Neuronal stem cell (in vitro differentiated cells): ENCODE measurements at regions not wholly inside any gene's neighbourhood (a gene's known extent, or its start where the extent isn't known, plus 50 kb on each side); places are given as distances from the start of the nearest gene placed in this dataset.

Experiments
- DNase-seq: peaks from one replicate; pipeline ENCODE4 v3.0.0-alpha.2; 2013; ENCODE audit warnings: low spot score
- H2AFZ ChIP-seq: one replicate; pipeline ENCODE4 v1.6.1; 2013; ENCODE audit warnings: mild to moderate bottlenecking, low read length, inconsistent platforms
- H2AK5ac ChIP-seq: 2 replicates; pipeline ENCODE4 v1.6.1; 2013; ENCODE audit warnings: low read depth, mild to moderate bottlenecking, inconsistent platforms, low read length, moderate library complexity, mixed read lengths
- H2BK120ac ChIP-seq: 2 replicates; pipeline ENCODE4 v1.6.1; 2013; ENCODE audit warnings: low read depth, mild to moderate bottlenecking, inconsistent platforms, low read length, moderate library complexity, mixed read lengths
- H2BK12ac ChIP-seq: one replicate; pipeline ENCODE4 v1.6.1; 2013; ENCODE audit warnings: low read length, inconsistent platforms
- H2BK15ac ChIP-seq: 2 replicates; pipeline ENCODE4 v1.6.1; 2013; ENCODE audit warnings: mild to moderate bottlenecking, low read length, inconsistent platforms, mixed read lengths
- H2BK5ac ChIP-seq: one replicate; pipeline ENCODE4 v1.6.1; 2013; ENCODE audit warnings: inconsistent platforms, mild to moderate bottlenecking, low read length, moderate library complexity
- H3K14ac ChIP-seq: one replicate; pipeline ENCODE4 v1.6.1; 2013; ENCODE audit warnings: low read length, inconsistent platforms
- H3K18ac ChIP-seq: 2 replicates; pipeline ENCODE4 v1.6.1; 2013; ENCODE audit warnings: low read length, inconsistent platforms
- H3K23ac ChIP-seq: 2 replicates; pipeline ENCODE4 v1.6.1; 2013; ENCODE audit warnings: low read depth, mild to moderate bottlenecking, mixed read lengths, low read length, inconsistent platforms; ENCODE audit not compliant: poor library complexity
- H3K27ac ChIP-seq: replicated peaks from 3 replicates; pipeline ENCODE4 v1.5.1; 2013; ENCODE audit warnings: low read length, inconsistent platforms
- H3K27me3 ChIP-seq, 3 experiments: 2 replicates each; pipeline ENCODE4 v1.6.1; 2013; ENCODE audit warnings: low read length in 3 of 3, mild to moderate bottlenecking in 2 of 3, inconsistent platforms in 1 of 3, low read depth in 1 of 3, mixed read lengths in 1 of 3, moderate library complexity in 1 of 3; ENCODE audit not compliant: control insufficient read depth in 3 of 3, insufficient read depth in 3 of 3
- H3K36me3 ChIP-seq, 2 donors: replicated peaks in 1 of 2; 2 replicates each; pipeline ENCODE4 v1.6.1; 2013; ENCODE audit warnings: low read length in 2 of 2; ENCODE audit not compliant: control insufficient read depth in 2 of 2, insufficient read depth in 2 of 2
- H3K4ac ChIP-seq: 2 replicates; pipeline ENCODE4 v1.6.1; 2013; ENCODE audit warnings: inconsistent platforms, mild to moderate bottlenecking, low read length, moderate library complexity
- H3K4me1 ChIP-seq, 2 donors: 1 replicate in 1 of 2; 2 replicates in 1 of 2; pipeline ENCODE4 v1.6.1; 2013; ENCODE audit warnings: low read length in 2 of 2, low read depth in 1 of 2; ENCODE audit not compliant: control insufficient read depth in 2 of 2, insufficient read depth in 1 of 2
- H3K4me2 ChIP-seq: one replicate; pipeline ENCODE4 v1.6.1; 2013; ENCODE audit warnings: mild to moderate bottlenecking, low read length, inconsistent platforms; ENCODE audit not compliant: insufficient read depth, poor library complexity, severe bottlenecking
- H3K4me3 ChIP-seq, 2 donors: 2 replicates each; pipeline ENCODE4 v1.5.1; 2013; ENCODE audit warnings: low read length in 2 of 2, mild to moderate bottlenecking in 2 of 2, inconsistent platforms in 1 of 2, moderate library complexity in 1 of 2
- H3K79me1 ChIP-seq: one replicate; pipeline ENCODE4 v1.6.1; 2013; ENCODE audit warnings: low read depth, mild to moderate bottlenecking, inconsistent platforms, low read length, moderate library complexity
- H3K9ac ChIP-seq: one replicate; pipeline ENCODE4 v1.6.1; 2013; ENCODE audit warnings: mild to moderate bottlenecking, low read depth, low read length, inconsistent platforms; ENCODE audit not compliant: poor library complexity
- H3K9me3 ChIP-seq, 2 donors: replicated peaks in 1 of 2; 2 replicates each; pipeline versions ENCODE3 to v1.6.1; 2013; ENCODE audit warnings: low read length in 2 of 2, mild to moderate bottlenecking in 2 of 2, inconsistent platforms in 1 of 2, low read depth in 1 of 2, mixed read lengths in 1 of 2, moderate library complexity in 1 of 2; ENCODE audit not compliant: control insufficient read depth in 2 of 2, insufficient read depth in 1 of 2
- H4K8ac ChIP-seq: one replicate; pipeline ENCODE4 v1.6.1; 2013; ENCODE audit warnings: low read depth, mild to moderate bottlenecking, inconsistent platforms, low read length, moderate library complexity
- H4K91ac ChIP-seq: one replicate; pipeline ENCODE4 v1.6.1; 2013; ENCODE audit warnings: low read length, low read depth, mild to moderate bottlenecking, inconsistent platforms; ENCODE audit not compliant: poor library complexity
- WGBS, 2 donors: extraction: QIAGEN DNeasy Blood & Tissue Kit; methylation state at CpG; one replicate each; pipeline ENCODE4 v1.1.7; 2013; ENCODE audit warnings: missing lambda C conversion rate in 2 of 2, mixed read lengths in 1 of 2; ENCODE audit not compliant: insufficient read length in 2 of 2, insufficient replicate concordance in 1 of 2; ENCODE audit errors: extremely low coverage in 2 of 2; 5-methylcytosine and 5-hydroxymethylcytosine counted together

GRCh38 chr10:84696610-84697009 is 368.2 kb downstream of the CCSER2 start:
- no peaks in the 10 kb centered on the region for H3K27me3 ChIP-seq
- H3K36me3 ChIP-seq, result no peaks in the 10 kb centered on the region
- no CpG with 5 or more reads among the region's 3 CpGs for WGBS, 2 donors
- H3K4me1 ChIP-seq, result peaks cover 0 to 2% of the 10 kb centered on the region in 2 donors
- no peak overlapping the region for H2AFZ ChIP-seq
- no peak overlapping the region for H2BK120ac ChIP-seq
- H4K8ac ChIP-seq, result no peak overlapping the region
- H2BK5ac ChIP-seq, result no peak overlapping the region
- no peak for DNase-seq
- no peak overlapping the region for H3K14ac ChIP-seq
- H2BK12ac ChIP-seq, result no peak overlapping the region
- no peak overlapping the region for H3K4ac ChIP-seq
- no peak overlapping the region for H3K23ac ChIP-seq
- no peak overlapping the region for H3K18ac ChIP-seq
- H3K9me3 ChIP-seq, result peaks cover 2 to 3% of the 10 kb centered on the region in 2 donors
- H2AK5ac ChIP-seq, result no peak overlapping the region
- no peak overlapping the region for H3K4me3 ChIP-seq
- no peak overlapping the region for H3K27ac ChIP-seq
- no peak overlapping the region for H2BK15ac ChIP-seq
- H3K9ac ChIP-seq, result no peak overlapping the region
- no peak overlapping the region for H3K4me2 ChIP-seq
- H4K91ac ChIP-seq, result no peak overlapping the region
- no peaks in the 10 kb centered on the region for H3K79me1 ChIP-seq

GRCh38 chr10:84698989-84699388 is 370.6 kb downstream of the CCSER2 start:
- WGBS, 2 donors, result no CpG with 5 or more reads among the region's 1 CpG

GRCh38 chr10:84700668-84701369 is 372.4 kb downstream of the CCSER2 start:
- Histone ChIP-seq H3K4ac (no peak overlapping the region), H4K8ac (no peak overlapping the region), H3K79me1 (no peaks in the 10 kb centered on the region), H3K27me3 (no peaks in the 10 kb centered on the region), H2AFZ (no peak overlapping the region), H3K4me1 (peaks cover 0 to 4% of the 10 kb centered on the region in 2 donors), H3K27ac (no peak overlapping the region), H2BK12ac (no peak overlapping the region), H3K4me3 (no peak overlapping the region), H2AK5ac (no peak overlapping the region), H3K9me3 (peaks cover 0 to 2% of the 10 kb centered on the region in 2 donors), H2BK15ac (no peak overlapping the region), H2BK5ac (no peak overlapping the region), H3K4me2 (no peak overlapping the region), H3K18ac (no peak overlapping the region), H3K14ac (no peak overlapping the region), H3K23ac (no peak overlapping the region), H4K91ac (no peak overlapping the region), H2BK120ac (no peak overlapping the region), H3K36me3 (no peaks in the 10 kb centered on the region), H3K9ac (no peak overlapping the region)
- DNase-seq, result no peak
- no CpG with 5 or more reads among the region's 4 CpGs for WGBS, 2 donors

More at GRCh38 chr10:84698989-84699388, 370.6 kb downstream of the CCSER2 start:
- Histone ChIP-seq H2AK5ac (no peak overlapping the region), H3K14ac (no peak overlapping the region), H3K18ac (no peak overlapping the region), H3K23ac (no peak overlapping the region), H2BK12ac (no peak overlapping the region), H2BK15ac (no peak overlapping the region), H3K36me3 (no peaks in the 10 kb centered on the region), H3K4ac (no peak overlapping the region), H2AFZ (no peak overlapping the region), H3K9me3 (peaks cover 0 to 2% of the 10 kb centered on the region in 2 donors), H3K27me3 (no peaks in the 10 kb centered on the region), H3K4me2 (no peak overlapping the region), H4K8ac (no peak overlapping the region), H3K79me1 (no peaks in the 10 kb centered on the region), H2BK120ac (no peak overlapping the region), H2BK5ac (no peak overlapping the region), H3K9ac (no peak overlapping the region), H4K91ac (no peak overlapping the region), H3K4me3 (no peak overlapping the region), H3K4me1 (peaks cover 0 to 2% of the 10 kb centered on the region in 2 donors), H3K27ac (no peak overlapping the region)
- no peak for DNase-seq

GRCh38 chr10:84701370-84701720 is 373.0 kb downstream of the CCSER2 start:
- Histone ChIP-seq H3K14ac (no peak overlapping the region), H2BK15ac (no peak overlapping the region), H4K8ac (no peak overlapping the region), H2BK120ac (no peak overlapping the region), H3K18ac (no peak overlapping the region), H4K91ac (no peak overlapping the region), H3K9me3 (peaks cover 0 to 2% of the 10 kb centered on the region in 2 donors), H3K4me1 (peaks cover 0 to 4% of the 10 kb centered on the region in 2 donors), H3K23ac (no peak overlapping the region), H2BK5ac (no peak overlapping the region), H2AFZ (no peak overlapping the region), H3K79me1 (no peaks in the 10 kb centered on the region), H3K4ac (no peak overlapping the region), H3K4me2 (no peak overlapping the region), H3K27me3 (no peaks in the 10 kb centered on the region), H3K36me3 (no peaks in the 10 kb centered on the region), H2BK12ac (no peak overlapping the region), H3K9ac (no peak overlapping the region), H2AK5ac (no peak overlapping the region), H3K27ac (no peak overlapping the region), H3K4me3 (no peak overlapping the region)
- WGBS, 2 donors, result no CpG with 5 or more reads among the region's 3 CpGs
- DNase-seq, result no peak
